ENCODE measurements at regions not wholly inside any gene's neighbourhood (a gene's known extent, or its start where the extent isn't known, plus 50 kb on each side); places are given as distances from the start of the nearest gene placed in this dataset.

DNA sequence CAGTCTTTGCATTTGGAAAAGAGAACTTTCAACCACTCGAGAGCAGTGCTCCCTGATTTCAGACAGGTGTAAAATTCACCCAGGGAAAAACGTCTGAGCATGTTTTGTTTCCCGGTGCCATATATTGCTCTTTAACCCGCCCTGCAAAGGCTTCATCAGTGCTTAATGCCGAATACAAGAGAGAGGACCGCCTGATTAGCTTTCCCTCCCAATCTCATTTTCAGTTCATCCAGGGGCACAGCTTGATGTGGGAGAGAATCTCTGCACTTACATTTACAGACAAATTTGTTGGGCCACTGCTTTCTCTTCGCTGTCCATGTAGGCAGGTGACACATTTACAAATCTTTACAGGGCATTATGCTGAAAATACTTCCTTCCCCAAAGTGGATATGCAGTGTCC, 499.1 kb downstream of the LIG4 start:
- TF ChIP-seq, protein P1, sequence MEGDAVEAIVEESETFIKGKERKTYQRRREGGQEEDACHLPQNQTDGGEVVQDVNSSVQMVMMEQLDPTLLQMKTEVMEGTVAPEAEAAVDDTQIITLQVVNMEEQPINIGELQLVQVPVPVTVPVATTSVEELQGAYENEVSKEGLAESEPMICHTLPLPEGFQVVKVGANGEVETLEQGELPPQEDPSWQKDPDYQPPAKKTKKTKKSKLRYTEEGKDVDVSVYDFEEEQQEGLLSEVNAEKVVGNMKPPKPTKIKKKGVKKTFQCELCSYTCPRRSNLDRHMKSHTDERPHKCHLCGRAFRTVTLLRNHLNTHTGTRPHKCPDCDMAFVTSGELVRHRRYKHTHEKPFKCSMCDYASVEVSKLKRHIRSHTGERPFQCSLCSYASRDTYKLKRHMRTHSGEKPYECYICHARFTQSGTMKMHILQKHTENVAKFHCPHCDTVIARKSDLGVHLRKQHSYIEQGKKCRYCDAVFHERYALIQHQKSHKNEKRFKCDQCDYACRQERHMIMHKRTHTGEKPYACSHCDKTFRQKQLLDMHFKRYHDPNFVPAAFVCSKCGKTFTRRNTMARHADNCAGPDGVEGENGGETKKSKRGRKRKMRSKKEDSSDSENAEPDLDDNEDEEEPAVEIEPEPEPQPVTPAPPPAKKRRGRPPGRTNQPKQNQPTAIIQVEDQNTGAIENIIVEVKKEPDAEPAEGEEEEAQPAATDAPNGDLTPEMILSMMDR (IDR thresholded peaks at IDR 0.05): no peak
- no peak for TF ChIP-seq POLR2A (IDR thresholded peaks at IDR 0.05)
